ENCODE measurements at regions not wholly inside any gene's neighbourhood (a gene's known extent, or its start where the extent isn't known, plus 50 kb on each side); places are given as distances from the start of the nearest gene placed in this dataset.

DNA sequence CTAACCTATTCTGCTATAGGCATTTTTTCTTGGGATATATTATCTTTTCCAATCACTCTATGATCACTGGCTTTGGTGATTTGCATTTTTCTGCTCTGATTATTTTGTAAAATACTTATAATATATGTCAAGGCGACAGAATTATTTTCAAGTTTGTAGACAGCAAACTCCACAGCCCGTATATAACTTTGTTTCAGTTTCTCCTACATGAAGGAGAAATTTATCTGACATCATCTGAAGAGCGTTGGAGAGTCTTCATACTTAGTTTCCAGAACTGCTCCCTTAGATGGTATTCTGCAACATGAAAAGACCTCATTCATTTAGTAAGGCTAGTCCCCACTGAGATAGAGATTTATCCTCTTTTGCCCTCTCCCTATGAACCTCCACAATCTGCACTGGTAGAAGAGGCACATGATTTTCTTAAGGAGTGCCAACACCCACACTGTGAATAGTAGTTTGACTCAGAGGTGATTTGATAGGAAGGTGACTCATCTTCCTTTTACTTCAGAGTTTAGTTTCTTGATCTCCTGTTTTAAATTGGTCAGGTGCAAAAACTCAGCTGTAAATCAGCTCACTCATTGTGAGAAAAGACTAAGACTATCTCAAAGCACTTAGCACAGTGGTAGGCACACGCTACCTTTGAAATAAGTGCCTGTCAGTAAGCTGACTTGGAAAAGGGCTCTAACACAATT is 1848.6 kb upstream of the CELF4 start:
- Histone ChIP-seq H3K4me3 (ENCODE audit: insufficient read depth, low read length, poor library complexity, severe bottlenecking) (no peak overlapping the region), H3K79me2 (ENCODE audit: insufficient read depth, low read length) (no peaks in the 10 kb centered on the region), H2AFZ (ENCODE audit: low read depth, low read length, severe bottlenecking) (no peak overlapping the region), H3F3A (ENCODE audit: insufficient read depth) (no peaks in the 10 kb centered on the region), H3K9me2 (replicated peaks; ENCODE audit: insufficient read depth, low read length) (no peaks in the 10 kb centered on the region), H3K4me2 (ENCODE audit: low read depth, low read length, poor library complexity, severe bottlenecking) (no peak overlapping the region), H3K27ac (ENCODE audit: low read depth, low read length) (no peak overlapping the region), H3K27me3 (ENCODE audit: low read length) (no peaks in the 10 kb centered on the region), H4K20me1 (ENCODE audit: low read depth, low read length) (no peaks in the 10 kb centered on the region), H3K9ac (ENCODE audit: low read length) (no peak overlapping the region), H3K9me3 (ENCODE audit: insufficient read depth, low read length) (peaks cover 7% of the 10 kb centered on the region; the same call in 1 of the 2 replicates), H3K36me3 (ENCODE audit: low read length) (no peaks in the 10 kb centered on the region)
- TF ChIP-seq, protein P1, sequence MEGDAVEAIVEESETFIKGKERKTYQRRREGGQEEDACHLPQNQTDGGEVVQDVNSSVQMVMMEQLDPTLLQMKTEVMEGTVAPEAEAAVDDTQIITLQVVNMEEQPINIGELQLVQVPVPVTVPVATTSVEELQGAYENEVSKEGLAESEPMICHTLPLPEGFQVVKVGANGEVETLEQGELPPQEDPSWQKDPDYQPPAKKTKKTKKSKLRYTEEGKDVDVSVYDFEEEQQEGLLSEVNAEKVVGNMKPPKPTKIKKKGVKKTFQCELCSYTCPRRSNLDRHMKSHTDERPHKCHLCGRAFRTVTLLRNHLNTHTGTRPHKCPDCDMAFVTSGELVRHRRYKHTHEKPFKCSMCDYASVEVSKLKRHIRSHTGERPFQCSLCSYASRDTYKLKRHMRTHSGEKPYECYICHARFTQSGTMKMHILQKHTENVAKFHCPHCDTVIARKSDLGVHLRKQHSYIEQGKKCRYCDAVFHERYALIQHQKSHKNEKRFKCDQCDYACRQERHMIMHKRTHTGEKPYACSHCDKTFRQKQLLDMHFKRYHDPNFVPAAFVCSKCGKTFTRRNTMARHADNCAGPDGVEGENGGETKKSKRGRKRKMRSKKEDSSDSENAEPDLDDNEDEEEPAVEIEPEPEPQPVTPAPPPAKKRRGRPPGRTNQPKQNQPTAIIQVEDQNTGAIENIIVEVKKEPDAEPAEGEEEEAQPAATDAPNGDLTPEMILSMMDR (IDR thresholded peaks at IDR 0.05; ENCODE audit: insufficient read depth, low read length, poor library complexity, severe bottlenecking) = no peak

DNA sequence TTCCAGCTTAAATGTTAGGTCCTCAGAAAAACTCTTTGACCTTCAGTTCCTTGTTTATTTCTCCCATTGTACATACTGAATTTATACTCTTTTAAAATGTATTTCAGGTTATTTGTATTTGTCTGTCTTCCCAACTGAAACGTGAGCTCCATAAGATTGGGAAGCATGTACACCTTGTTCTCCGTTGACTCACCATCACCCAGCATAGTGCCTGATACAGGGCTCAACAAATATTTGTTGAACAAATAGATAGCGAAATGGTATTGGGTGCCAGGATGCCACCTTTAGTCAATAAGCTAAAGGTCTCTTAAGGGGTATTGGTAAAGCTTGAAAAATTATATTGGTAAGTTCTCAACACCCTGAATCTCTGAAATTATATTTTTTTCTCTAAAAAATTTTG is 1841.3 kb upstream of the CELF4 start:
- Histone ChIP-seq H3K79me2 (ENCODE audit: insufficient read depth, low read length) (no peaks in the 10 kb centered on the region), H3K9ac (ENCODE audit: low read length) (no peak overlapping the region), H3K4me2 (ENCODE audit: low read depth, low read length, poor library complexity, severe bottlenecking) (no peak overlapping the region), H3K27me3 (ENCODE audit: low read length) (no peaks in the 10 kb centered on the region), H3K9me3 (ENCODE audit: insufficient read depth, low read length) (no peaks in the 10 kb centered on the region), H2AFZ (ENCODE audit: low read depth, low read length, severe bottlenecking) (no peak overlapping the region), H3K36me3 (ENCODE audit: low read length) (no peaks in the 10 kb centered on the region), H3F3A (ENCODE audit: insufficient read depth) (no peaks in the 10 kb centered on the region), H3K4me3 (ENCODE audit: insufficient read depth, low read length, poor library complexity, severe bottlenecking) (no peak overlapping the region), H3K27ac (ENCODE audit: low read depth, low read length) (no peak overlapping the region), H4K20me1 (ENCODE audit: low read depth, low read length) (no peaks in the 10 kb centered on the region), H3K9me2 (replicated peaks; ENCODE audit: insufficient read depth, low read length) (no peaks in the 10 kb centered on the region)
- TF ChIP-seq EZH2phosphoT487 (conservative IDR thresholded peaks at IDR 0.05; ENCODE audit: low read length) = no peak
- TF ChIP-seq, protein P1 (IDR thresholded peaks at IDR 0.05; ENCODE audit: insufficient read depth, low read length, poor library complexity, severe bottlenecking) = no peak

GRCh38 chr18:39403121-39403520 is 1837.5 kb upstream of the CELF4 start:
- H4K20me1 ChIP-seq (ENCODE audit: low read depth, low read length) = no peaks in the 10 kb centered on the region
- no peaks in the 10 kb centered on the region for H3K9me3 ChIP-seq (ENCODE audit: insufficient read depth, low read length)
- no peaks in the 10 kb centered on the region for H3K27me3 ChIP-seq (ENCODE audit: low read length)
- no peak overlapping the region for H3K27ac ChIP-seq (ENCODE audit: low read depth, low read length)
- H2AFZ ChIP-seq (ENCODE audit: low read depth, low read length, severe bottlenecking) = no peak overlapping the region
- no peaks in the 10 kb centered on the region for H3F3A ChIP-seq (ENCODE audit: insufficient read depth)
- no peak overlapping the region for H3K9ac ChIP-seq (ENCODE audit: low read length)
- no peak overlapping the region for H3K4me3 ChIP-seq (ENCODE audit: insufficient read depth, low read length, poor library complexity, severe bottlenecking)
- no peak for TF ChIP-seq EZH2phosphoT487 (conservative IDR thresholded peaks at IDR 0.05; ENCODE audit: low read length)
- TF ChIP-seq, protein P1 (IDR thresholded peaks at IDR 0.05; ENCODE audit: insufficient read depth, low read length, poor library complexity, severe bottlenecking) = no peak
- no peak overlapping the region for H3K4me2 ChIP-seq (ENCODE audit: low read depth, low read length, poor library complexity, severe bottlenecking)
- no peaks in the 10 kb centered on the region for H3K79me2 ChIP-seq (ENCODE audit: insufficient read depth, low read length)
- no peaks in the 10 kb centered on the region for H3K36me3 ChIP-seq (ENCODE audit: low read length)
- H3K9me2 ChIP-seq (replicated peaks; ENCODE audit: insufficient read depth, low read length) = no peaks in the 10 kb centered on the region

Data from SU-DHL-6 (cell line).